GM19397 (cell line): ENCODE measurements at regions not wholly inside any gene's neighbourhood (a gene's known extent, or its start where the extent isn't known, plus 50 kb on each side); places are given as distances from the start of the nearest gene placed in this dataset.

Experiments
- ATAC-seq: cut with Tn5 transposase; IDR thresholded peaks from one replicate; pipeline ENCODE4 v1.9.1; 2021; ENCODE audit warnings: mild to moderate bottlenecking, moderate library complexity; ENCODE audit not compliant: unreplicated experiment

DNA sequence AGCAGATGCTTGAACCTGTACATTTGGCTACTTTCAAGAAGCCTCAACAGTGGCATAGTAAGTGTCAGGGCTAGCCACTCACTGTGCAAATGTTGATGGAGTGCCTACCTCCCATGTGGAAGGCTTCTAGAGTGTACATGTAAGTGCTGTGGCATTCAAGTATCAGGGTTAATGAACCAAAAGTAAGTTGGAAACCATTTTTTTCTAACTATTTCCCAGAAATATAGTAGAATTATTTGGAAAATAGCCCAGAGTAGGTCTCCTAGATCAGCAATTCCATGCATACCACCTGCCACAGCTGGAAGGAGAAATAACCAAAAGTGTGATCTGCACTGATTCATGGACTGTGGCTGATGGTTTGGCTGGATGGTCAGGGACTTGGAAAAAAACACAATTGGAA, 53.3 kb downstream of the FOXD1 start:
- ATAC-seq: no peak

DNA sequence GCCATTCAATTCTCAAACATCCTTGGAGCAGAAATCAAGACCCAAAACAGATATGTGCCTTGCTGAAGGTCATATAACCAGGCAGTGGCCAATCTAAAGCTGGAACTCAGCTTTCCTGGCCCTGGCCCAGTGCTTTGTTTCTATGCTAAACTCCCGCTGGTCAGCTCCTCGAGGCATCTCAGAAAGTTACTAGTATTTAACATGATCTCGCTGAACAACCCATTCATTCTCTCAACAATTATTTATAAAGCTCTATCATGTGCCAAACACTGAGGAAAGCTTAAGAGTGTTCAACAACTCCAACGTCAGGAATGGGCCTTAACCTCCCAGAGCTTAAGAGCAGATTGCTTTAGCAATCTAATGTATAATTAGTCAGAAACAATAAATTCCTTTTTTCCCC, 54.0 kb downstream of the FOXD1 start:
- ATAC-seq: no peak

DNA sequence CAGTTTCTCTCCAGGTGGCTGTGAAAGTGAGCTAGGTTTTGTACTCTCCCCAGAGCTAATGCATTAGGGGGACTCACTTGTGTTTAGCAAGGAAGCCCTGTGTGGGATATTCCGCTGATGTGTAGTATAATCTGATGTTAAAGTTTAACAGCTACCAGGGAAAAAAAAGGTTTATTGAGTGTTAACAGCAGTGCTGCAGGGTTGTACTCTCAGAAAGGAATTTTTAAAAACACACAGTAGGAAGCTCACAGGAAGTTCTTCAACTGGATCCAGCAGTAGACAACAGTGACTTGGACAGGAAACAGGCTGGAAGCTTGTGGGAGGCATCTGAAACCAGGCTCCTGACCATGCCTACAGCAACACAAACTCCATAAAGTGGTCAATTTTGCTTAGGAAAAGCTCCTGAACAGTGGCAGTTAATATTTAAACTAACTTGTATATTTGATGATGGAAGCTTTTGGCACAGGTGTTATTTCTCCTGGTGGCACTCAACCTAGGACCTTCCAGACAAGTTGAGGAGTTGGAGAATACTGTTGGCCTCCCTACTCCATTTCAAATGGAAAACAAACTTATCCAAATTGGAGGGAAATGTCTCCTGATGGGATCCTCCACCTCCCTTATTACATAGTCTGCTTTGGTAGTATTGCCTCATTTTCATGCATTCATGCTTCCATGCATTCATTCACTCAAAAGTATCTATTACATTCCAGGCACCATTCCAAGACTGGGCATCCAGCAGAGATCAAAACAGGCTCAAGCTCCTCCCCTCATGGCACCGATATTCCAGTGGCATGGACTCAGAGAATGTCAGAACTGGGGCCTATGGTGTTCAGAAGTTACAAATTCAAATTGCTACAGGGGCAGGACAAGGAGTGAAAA, 54.7 kb downstream of the FOXD1 start:
- ATAC-seq: no peak

DNA sequence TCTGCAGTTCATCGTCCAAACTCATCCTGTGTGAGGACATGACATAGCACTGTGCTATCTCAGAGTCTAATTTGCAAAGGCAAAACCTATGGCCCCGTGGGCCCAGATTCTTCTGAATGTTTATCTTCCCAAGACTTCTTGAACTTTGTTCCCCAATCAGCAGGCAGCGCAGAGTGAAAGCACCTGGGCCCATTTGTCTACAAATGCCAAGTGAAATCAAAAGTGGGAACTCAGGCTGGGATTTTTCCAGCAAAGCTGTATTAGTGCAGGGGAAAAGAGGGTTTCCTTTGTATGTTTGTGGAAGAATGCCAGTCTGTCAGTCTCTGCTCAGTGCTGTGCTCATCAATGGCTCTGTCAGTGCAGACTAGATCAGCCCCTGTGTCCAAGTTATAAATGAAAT, 55.8 kb downstream of the FOXD1 start:
- ATAC-seq: no peak

DNA sequence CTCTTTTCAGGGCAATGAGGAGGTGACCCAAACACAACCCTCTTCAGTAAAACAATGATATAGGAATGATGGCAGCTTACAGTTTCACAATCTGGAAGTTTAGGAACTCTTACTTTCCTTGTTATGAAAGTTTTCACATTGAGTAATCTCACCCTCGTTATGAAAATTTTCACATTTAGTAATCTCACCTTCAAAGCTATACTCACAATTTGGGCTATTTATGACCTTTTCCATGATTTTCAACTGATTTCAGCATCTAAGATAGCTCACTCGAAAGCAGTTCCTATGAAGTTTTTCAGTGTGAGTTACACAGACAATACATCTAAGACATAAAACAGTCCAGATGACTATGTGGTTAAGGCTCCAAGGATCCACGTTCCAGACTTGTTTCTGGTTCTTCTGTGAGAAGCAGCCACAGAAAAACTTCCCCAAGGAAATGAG, 57.1 kb downstream of the FOXD1 start:
- ATAC-seq: no peak

DNA sequence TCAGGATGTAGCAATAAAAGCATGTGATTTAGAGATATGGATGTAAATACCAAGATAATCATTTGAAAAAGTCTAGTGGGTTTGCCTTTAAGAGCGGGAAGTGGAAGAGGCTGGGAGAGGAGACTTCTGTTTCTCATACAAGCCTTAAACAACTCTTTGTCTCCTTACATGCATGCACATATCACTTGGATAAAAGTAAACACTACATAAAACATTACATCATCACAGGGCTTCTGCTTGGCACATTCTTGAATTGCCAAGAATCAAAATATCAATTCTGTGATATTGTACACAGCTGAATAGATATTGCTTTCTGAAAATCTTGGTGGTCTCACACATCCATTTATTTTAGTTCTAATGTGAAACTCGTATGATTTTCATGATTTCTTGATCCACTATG, 57.6 kb downstream of the FOXD1 start:
- no peak for ATAC-seq

DNA sequence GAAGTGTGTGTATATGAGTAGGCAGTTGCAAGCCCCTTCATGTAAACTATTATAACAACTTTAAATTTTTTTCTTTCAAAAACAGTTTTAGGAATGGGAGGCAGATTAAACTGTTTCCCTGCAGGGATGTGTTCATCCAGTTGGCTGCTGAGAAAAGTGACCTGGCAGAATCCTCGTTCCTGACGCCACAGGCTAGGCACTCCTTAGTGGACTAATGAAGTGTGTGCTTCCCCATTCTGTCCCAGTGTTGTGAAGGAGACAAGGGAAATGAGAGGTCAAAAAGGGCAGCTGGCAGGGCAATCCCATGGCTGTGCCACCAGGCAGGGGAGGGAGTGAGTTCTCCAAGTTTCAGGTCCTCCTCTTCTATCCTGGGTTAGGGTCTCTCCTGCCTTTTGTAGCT, 59.8 kb downstream of the FOXD1 start:
- ATAC-seq: no peak

DNA sequence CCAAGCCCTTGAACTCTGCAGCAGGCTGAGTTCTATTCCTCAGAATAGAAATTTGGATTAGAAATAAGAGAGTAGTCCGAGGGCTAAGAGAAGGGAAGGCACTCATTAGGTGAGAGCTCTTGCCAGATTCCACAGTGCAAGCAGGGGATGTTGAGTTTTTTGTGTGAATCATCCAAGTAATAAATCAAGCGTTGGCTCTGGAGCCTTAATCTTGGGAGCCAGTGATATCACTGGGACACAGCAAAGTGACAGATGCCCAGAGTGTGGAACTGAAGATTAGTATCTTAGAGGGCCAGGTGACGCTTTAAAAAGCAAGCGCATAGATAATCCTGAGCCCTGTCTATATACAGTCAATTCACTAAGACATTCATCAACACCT, 60.3 kb downstream of the FOXD1 start:
- ATAC-seq: no peak

DNA sequence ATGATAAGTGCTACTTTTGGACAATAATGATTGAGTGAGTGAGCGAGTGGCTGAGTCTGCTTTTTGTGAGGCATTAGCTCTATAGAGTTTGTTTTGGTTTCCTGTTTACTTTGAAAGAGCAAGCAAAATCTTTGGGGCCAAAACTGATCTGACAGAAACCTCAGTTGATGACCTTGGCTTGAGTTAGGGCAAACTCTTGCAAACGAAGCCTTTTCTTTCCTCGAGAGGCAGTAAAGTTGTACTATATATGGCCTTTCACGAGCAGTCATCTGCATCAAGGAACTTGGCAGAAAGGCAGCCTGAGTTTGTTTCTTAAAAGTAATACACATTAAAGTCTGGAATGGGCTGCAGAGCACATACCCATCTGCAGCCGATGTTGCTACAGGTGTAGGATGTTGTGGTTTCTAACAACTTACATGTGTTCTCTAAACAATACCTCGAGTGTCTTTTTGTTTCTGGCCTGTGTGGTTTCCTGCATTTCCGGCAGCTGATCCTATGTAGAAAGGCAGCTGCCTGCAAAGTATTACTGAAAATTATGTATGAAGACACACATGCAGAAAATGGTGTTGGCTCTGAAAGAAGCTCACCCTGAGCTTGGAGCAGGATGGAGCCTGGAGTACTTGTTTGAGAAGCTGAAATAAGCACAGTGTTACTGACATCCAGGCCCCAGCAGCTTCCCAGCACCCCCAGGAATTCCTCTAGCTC, 60.8 kb downstream of the FOXD1 start:
- peak; percentile 92 for ATAC-seq

DNA sequence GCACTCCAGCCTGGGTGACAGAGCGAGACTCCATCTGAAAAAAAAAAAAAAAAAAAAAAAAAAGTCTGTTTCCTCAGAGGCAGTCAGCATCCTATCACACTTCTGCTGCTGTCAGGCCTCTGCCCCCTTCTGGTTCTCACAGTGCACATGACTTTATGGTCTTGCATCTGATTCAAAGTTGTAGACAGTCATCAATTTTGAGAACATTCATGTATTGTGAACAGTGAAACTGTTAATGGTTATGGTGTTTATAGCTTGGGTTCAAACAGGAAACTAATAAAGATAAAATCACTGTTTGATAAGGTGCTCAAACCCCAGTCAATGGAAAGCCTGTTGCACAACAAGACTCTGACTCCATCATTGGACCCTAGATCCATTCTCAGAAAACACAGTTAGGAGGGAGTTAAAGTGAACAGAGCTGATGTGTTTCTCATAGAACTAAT, 61.4 kb downstream of the FOXD1 start:
- peak; percentile 18 for ATAC-seq

DNA sequence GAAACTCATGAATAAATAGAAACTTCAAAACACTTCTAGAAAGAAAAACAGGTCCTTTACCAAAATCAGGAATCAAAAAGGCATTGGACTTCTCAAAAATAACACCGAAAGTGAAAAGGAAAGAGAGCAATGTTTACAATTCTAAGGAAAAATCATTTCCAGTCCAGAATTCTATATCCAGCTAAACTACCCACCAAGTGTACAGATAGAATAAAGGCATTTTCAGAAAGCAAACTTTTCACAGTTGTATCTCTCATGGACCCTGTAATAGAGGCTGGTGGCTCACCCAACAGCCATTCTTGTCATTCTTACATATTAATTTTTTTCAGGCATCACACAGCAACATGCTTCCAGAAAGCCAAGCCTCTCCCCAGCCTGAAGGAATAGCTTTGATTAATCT, 63.7 kb downstream of the FOXD1 start:
- ATAC-seq: no peak

DNA sequence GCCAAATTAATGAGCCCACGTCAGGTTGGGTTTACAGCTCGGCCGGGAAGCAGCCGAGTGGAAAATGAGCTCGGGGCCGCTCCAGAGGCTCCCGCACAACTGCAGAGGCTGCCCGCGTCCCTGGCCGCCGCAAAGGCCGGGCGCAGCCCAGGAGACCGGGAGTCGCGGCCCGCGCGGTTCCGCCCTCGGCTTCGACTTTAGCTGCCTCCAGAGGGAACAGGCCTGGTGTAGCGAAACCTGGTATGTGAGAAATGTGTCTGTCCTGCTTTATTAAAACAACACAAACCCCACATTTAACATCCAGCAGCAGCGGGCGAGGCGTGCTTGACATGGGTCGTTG, 66.2 kb downstream of the FOXD1 start:
- ATAC-seq: no peak

DNA sequence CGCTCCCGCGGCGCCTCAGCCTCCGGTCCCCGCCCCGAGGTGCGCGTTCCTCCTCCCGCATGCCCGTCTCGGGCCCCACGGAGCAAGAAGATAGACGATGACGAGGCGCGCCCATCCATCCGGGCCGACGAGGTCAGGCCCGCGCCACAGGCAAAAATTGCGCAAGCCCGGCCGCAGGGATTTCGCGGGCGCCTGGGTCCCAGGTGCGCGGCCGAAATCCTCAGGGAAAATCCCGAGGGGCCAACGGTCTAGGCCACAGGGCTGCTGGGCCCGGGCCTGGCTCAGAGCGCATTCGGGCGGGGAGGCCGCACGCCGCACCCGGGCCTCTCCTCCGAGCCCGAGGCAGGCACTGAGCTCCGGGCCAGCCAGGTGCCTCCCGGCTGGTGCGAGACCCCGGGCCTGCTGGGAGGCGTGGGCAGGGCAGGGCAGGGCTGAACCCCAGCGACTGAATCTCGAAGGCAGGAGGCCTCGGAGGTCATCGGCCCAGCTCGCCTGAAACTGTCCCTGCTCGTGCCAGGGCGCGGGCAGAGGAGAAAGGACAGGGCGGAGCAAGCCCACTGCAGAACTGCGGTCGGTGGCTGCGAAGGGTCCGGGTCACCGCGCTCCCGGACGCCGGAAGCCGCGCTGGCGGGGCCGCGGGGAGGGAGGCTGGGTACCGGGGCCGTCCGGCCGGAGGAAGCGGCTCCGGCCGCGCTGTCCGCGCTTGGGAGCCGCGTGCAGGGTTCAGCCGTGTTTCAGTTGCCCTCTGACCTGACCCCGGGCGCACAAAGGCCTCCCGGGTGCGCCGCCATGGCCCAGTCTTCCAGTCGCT, 66.8 kb downstream of the FOXD1 start:
- no peak for ATAC-seq

DNA sequence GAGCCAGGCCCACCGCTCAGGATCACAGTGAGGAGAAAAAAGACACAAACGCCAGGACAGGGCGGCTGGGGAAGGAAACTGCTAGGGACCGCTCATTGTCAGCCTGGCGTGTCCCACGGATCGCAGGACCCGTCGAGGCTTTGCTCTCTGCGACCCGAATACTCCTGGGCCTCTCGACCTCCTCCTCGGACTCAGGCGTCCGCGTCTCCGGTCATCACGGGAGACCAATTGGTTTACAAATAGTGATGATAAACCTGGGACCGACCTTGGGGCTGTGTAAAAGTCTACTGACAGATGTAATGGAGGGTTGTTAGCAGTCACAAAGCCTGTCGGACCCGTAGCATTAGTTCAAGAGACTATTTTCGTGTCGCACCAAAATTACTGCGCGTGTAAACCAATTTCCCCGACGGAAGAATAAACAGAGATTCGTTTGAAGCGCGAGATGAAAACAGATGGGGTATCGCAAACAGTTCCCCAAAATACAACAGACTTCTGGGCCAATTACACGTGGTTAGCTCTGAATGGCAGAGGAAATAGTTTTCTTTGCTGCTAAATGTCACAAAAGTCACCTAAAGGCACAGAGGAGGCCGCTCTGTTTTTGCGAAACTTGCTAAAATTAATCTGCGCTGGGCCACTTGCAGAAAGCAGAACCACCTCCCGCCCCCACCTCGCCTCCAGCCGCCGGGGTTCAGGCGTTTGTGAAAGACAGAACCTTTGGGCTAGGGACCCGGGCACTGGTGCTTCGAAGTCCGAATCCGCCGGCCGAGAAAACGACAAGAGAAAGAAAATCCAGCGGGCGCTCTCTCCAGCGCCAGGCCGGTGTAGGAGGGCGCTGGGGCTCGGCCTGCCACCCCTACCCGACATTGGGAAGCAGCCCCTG, 67.6 kb downstream of the FOXD1 start:
- ATAC-seq: no peak

DNA sequence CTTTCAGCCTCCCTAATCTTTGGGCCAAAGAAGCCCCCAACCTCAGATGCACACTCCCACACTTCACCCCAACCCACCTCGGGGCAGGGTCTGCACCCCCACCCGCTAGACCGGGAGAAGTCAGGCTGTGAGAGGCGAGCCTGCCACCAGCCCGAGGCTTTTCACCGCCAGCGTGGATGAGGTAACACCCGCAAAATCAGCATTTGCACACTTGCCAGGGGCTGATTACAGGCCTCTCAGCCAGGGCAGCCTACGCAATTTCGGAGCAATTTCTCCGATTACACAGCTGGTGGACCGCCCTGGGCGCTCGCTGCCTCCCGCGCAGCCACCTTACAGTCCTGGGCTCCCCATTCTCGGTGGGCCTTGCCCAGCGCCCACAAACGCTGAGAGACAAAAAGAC, 68.5 kb downstream of the FOXD1 start:
- ATAC-seq: no peak

DNA sequence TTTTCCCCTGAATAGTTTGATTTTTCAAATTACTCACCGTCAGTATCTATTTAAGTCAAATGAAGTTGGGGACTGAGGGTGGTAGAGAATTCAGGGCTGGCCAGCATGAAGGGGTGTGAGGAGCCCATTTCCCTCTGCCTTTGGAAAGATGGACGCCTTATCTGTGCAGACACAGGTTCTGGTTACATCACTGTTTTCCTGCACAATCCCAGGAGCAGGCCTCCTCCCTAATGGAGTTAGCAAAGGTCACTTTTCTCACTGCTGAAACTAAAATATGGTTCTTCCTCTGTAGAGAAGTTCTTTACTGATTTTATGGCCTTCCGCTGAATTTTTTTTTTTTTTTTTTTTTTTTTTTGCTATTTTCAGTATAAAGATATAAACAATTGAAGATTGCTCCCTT, 69.1 kb downstream of the FOXD1 start:
- ATAC-seq: no peak

DNA sequence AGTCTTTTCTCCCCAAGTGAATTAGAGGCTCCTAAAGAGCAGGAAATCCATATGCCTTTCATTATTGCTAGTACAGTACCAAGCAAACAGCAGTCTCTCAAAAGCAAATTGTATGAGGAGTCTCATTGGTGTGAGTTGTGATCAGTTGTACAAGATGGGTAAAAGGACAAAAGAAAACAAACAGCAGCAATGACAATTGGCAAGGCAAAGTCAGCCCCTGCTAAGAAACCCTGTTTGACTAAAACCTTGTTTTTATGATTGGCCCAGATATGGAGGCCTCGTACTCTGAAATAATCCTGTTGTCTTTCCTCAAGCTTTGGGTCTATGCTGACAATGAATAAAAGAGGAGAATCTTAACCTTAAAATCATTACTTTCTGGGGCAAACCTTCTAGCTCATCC, 69.8 kb downstream of the FOXD1 start:
- no peak for ATAC-seq

DNA sequence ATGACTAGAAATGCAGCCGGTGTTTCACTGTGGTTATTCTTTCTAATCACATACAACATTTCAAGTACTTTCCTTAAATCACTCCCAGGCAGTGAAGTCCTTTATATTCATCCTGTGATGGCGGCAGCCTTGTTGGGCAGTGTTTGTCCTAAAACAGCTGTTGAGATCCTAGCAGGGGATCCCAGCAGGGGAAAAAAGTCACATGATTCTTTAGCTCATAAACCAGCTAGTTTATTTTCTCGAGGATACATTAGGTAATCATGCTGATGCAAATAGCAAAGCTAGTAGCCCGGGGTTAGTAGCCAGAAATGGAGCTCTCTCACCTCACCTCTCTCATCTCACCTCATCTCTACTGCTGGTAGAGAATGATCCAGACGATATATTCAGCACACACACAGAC, 70.5 kb downstream of the FOXD1 start:
- ATAC-seq: no peak

DNA sequence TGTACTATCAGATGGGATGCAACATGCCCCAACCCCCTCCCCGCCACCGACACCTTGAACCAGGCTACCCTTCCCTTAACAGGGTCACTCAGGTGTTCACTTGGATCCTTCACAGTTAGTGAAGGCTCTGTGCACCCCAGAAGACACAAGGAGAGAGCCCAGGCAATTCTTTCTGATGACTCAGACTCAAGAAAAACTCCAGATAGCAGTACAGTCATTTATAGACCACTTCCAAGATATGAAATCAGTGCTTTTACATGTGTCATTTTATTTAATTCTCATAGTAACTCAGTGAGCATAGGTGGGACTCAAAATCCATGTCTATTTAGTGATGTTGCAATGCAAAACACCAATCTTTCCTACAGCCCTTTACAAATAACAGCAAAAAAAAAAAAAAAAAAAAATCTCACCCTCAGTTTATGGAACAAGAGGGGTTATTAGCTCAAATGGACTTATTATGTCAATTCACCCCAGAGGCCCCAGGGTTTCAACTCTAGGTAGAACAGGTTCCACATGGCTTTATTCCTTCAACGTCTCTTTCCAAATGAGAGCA, 71.9 kb downstream of the FOXD1 start:
- no peak for ATAC-seq

DNA sequence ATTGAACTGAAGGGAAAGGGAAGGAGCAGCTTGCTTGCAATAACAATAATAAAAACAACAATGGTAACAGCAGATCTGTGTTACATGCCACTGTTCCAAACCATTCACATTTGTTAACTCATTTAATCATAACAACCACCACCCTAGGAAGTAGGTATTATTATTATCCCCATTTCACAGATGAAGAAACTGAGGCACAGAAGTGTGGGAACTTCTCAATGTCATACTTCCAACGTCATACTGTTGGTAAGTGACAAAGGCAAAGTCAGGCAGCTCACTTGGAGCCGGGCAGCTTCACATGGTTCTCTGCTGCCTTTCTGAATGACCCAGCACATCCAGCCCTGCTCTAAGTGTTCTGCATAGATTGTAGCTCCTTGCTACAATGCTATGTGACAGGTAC, 72.6 kb downstream of the FOXD1 start:
- ATAC-seq: no peak

DNA sequence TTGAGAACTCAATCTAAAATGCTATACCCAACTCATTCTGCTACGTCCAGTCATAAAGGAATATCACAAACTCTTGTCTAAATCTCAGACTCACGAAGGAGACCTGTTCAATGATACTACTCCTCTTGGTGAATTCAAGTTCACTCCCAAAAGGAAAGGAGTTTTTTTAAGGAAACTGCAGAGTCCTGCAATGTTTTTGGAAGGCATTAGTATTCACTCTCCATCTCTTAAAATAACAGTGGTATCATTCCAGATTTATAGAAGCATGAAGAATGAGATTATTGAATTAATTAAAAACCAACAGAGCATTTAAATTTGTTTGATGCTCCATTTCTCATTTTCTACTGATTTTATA, 73.4 kb downstream of the FOXD1 start:
- ATAC-seq: no peak
